Spleen (tissue), 11 donors: ENCODE measurements at regions not wholly inside any gene's neighbourhood (a gene's known extent, or its start where the extent isn't known, plus 50 kb on each side); places are given as distances from the start of the nearest gene placed in this dataset.

Experiments
- DNase-seq: peaks from one replicate; pipeline ENCODE4 v3.0.0-alpha.2; 2020
- H3K27ac ChIP-seq, 8 donors: fragments of 200-600 bp; sonication (generic) in 7 of 8; 1 replicate in 4 of 8; 2 replicates in 4 of 8; pipeline versions ENCODE4 v1.5.0 to v1.8.0; 2016 to 2021; ENCODE audit warnings: inconsistent platforms in 4 of 8, mild to moderate bottlenecking in 4 of 8, moderate library complexity in 1 of 8
- H3K27me3 ChIP-seq, 7 donors: fragments of 200-600 bp; sonication (generic) in 6 of 7; replicated peaks in 1 of 7; 1 replicate in 4 of 7; 2 replicates in 3 of 7; pipeline versions ENCODE4 v1.5.0 to v1.8.0; 2016 to 2021; ENCODE audit warnings: inconsistent platforms in 3 of 7, mild to moderate bottlenecking in 1 of 7
- H3K36me3 ChIP-seq, 6 donors: fragments of 200-600 bp; sonication (generic) in 5 of 6; 1 replicate in 4 of 6; 2 replicates in 2 of 6; pipeline versions ENCODE4 v1.5.0 to v1.8.0; 2016 to 2021; ENCODE audit warnings: inconsistent platforms in 2 of 6
- H3K4me1 ChIP-seq, 6 donors: fragments of 200-600 bp; sonication (generic) in 5 of 6; 1 replicate in 3 of 6; 2 replicates in 3 of 6; pipeline versions ENCODE4 v1.5.0 to v1.8.0; 2016 to 2021; ENCODE audit warnings: inconsistent platforms in 3 of 6
- H3K4me3 ChIP-seq, 8 donors: fragments of 200-600 bp; sonication (generic) in 7 of 8; 1 replicate in 4 of 8; 2 replicates in 4 of 8; pipeline versions ENCODE4 v1.5.0 to v1.8.0; 2016 to 2021; ENCODE audit warnings: inconsistent platforms in 4 of 8, mild to moderate bottlenecking in 4 of 8, moderate library complexity in 2 of 8
- H3K9me3 ChIP-seq, 8 donors: fragments of 200-600 bp; sonication (generic) in 7 of 8; 1 replicate in 4 of 8; 2 replicates in 4 of 8; pipeline versions ENCODE4 v1.5.0 to v1.8.0; 2016 to 2021; ENCODE audit warnings: inconsistent platforms in 4 of 8
- CTCF ChIP-seq, 11 experiments: fragments of 200-600 bp in 7 of 11; fragments of 450-650 bp in 4 of 11; sonication (generic) in 4 of 11; IDR thresholded peaks in 8 of 11; conservative IDR thresholded peaks in 3 of 11; 1 replicate in 7 of 11; 2 replicates in 4 of 11; pipeline versions ENCODE4 v1.4.0 to v1.8.0; 2016 to 2021; ENCODE audit warnings: antibody characterized with exemption in 11 of 11, inconsistent platforms in 4 of 11, mild to moderate bottlenecking in 1 of 11
- POLR2A ChIP-seq, 3 donors: fragments of 450-650 bp; IDR thresholded peaks; one replicate each; pipeline ENCODE4 v1.5.1; 2017; ENCODE audit warnings: antibody characterized with exemption in 3 of 3, mild to moderate bottlenecking in 1 of 3
- POLR2AphosphoS5 ChIP-seq, 3 donors: sonication (generic); formaldehyde crosslinking; IDR thresholded peaks; one replicate each; pipeline ENCODE4 v1.5.1; 2017; ENCODE audit warnings: antibody characterized with exemption in 3 of 3
- WGBS, 5 donors: extraction: QIAGEN DNeasy Blood & Tissue Kit in 3 of 5; methylation state at CpG; one replicate each; pipeline versions ENCODE4 v1.1.5 to v1.1.7; 2013 to 2018; 5-methylcytosine and 5-hydroxymethylcytosine counted together
- intact Hi-C: fragments of 100-400 bp; cut with DNase I; formaldehyde crosslinking; loops from one replicate; pipeline ENCODE4 v1.15.0; 2023; ENCODE audit warnings: low total_unique reads
- donor health status: healthy with polysubstance abuse.
- donor health status: DM: no; HTN: no; CAD: no; lungs with moderate emphysema.
- donor health status: DM: no; HTN: no; CAD: no.
- donor health status: Bipolar disorder and iron deficiency.
- donor health status: healthy.
- donor health status: DM: no; HTN: no; CAD: no.
- donor health status: DM: yes; HTN: yes; CAD: no.

DNA sequence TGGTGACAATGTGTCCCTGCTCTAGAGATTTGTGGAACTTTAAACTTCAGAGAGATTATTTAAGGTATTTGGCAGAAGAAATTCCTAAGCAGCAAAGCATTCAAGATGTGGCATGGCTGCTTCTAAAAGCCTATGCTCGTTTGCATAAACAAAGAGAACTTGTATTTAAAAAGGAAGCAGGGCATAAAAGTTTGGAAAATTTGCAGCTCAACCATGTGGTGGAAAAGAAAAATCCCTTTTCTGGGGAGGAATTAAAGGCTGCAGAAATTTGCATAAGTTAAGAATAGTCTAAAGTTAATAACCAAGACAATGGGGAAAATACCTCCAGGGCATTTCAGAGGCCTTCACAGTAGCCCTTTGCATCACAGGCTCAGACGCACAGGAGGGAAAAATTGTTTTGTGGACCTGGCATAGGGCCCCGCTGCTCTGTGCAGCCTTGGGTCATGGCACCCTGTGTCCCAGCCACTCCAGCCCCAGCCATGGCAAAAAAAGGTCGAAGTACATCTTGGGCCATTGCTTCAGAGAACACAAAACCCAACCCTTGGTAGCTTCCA, 1109.1 kb downstream of the OTOL1 start:
- Histone ChIP-seq H3K36me3 (no peaks in the 10 kb centered on the region), H3K4me3 (no peak overlapping the region), H3K27me3 (no peaks in the 10 kb centered on the region), H3K27ac (no peak overlapping the region), H3K9me3 (peaks cover 0 to 46% (median 17%) of the 10 kb centered on the region in 8 donors), H3K4me1 (no peaks in the 10 kb centered on the region)
- 71 to 82% (median 78%) methylated on average over 4 of the region's 4 CpGs for WGBS, 5 donors
- no peak for DNase-seq
- intact Hi-C loops = no loop called here
- no peak for TF ChIP-seq CTCF (IDR thresholded peaks at IDR 0.05 in 8 of 11, conservative IDR thresholded peaks at IDR 0.05 in 3 of 11)
- TF ChIP-seq POLR2A (IDR thresholded peaks at IDR 0.05) = no peak
- no peak for TF ChIP-seq POLR2AphosphoS5 (IDR thresholded peaks at IDR 0.05)

DNA sequence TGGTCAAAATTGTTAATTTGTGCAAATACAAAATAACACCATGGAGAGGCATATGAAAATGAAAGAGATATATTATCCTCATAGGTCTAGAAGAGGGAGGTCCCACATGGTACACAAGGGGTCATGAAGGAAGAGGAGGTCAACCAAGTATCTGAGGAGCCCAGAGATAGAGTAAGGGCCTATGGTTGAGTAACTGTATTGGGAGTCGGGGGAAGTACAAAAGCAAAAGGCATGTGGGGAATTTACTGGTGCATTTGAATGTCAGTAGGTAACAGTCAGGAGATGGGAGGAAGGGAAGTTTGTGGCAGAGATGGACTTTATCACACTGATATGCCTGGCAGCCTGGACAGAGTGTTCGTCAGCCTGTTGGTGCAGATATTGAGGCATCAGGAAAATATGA, 1113.7 kb downstream of the OTOL1 start:
- H3K27ac ChIP-seq = no peak overlapping the region
- no peak overlapping the region for H3K4me3 ChIP-seq
- WGBS, 5 donors = 73 to 91% (median 83%) methylated on average over 2 of the region's 2 CpGs
- H3K27me3 ChIP-seq = no peaks in the 10 kb centered on the region
- H3K36me3 ChIP-seq = no peaks in the 10 kb centered on the region
- H3K9me3 ChIP-seq = peaks cover 0 to 21% (median 7%) of the 10 kb centered on the region in 8 donors
- no peak for DNase-seq
- H3K4me1 ChIP-seq = no peaks in the 10 kb centered on the region
- intact Hi-C loops = no loop called here
- TF ChIP-seq CTCF (IDR thresholded peaks at IDR 0.05 in 8 of 11, conservative IDR thresholded peaks at IDR 0.05 in 3 of 11) = no peak
- no peak for TF ChIP-seq POLR2AphosphoS5 (IDR thresholded peaks at IDR 0.05)
- TF ChIP-seq POLR2A (IDR thresholded peaks at IDR 0.05) = no peak

GRCh38 chr3:162612991-162613390, 1116.4 kb downstream of the OTOL1 start:
- WGBS, 5 donors = 66 to 85% (median 75%) methylated on average over 2 of the region's 2 CpGs
- Histone ChIP-seq H3K27ac (no peak overlapping the region), H3K9me3 (peaks cover 0 to 9% (median 0%) of the 10 kb centered on the region in 8 donors), H3K4me1 (no peaks in the 10 kb centered on the region), H3K4me3 (no peak overlapping the region), H3K27me3 (no peaks in the 10 kb centered on the region), H3K36me3 (no peaks in the 10 kb centered on the region)
- intact Hi-C loops = no loop called here
- no peak for DNase-seq
- TF ChIP-seq CTCF (IDR thresholded peaks at IDR 0.05 in 8 of 11, conservative IDR thresholded peaks at IDR 0.05 in 3 of 11) (no peak), POLR2A (IDR thresholded peaks at IDR 0.05) (no peak), POLR2AphosphoS5 (IDR thresholded peaks at IDR 0.05) (no peak)

DNA sequence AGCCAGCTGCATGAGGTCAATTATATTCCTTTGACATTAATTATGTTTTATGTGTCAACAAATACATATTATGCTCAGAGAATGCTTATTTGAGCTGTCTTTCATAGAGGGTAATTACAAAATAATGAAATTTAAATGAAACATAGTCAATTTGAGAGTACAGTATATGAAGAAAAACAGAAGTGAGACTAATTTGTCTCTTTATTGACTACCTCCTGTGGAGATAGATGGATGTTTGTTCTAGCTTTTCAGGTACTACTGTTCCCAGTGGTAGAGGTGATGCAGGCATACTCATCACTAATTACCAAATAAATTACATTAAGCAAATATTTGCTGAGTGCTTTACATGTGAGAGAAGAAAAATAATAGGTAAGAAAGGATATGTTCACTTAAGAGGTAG, 1129.6 kb downstream of the OTOL1 start:
- H3K36me3 ChIP-seq = no peaks in the 10 kb centered on the region
- no peaks in the 10 kb centered on the region for H3K4me1 ChIP-seq
- intact Hi-C loops = no loop called here
- peaks cover 0 to 25% (median 21%) of the 10 kb centered on the region in 8 donors for H3K9me3 ChIP-seq
- DNase-seq = no peak
- no peak overlapping the region for H3K4me3 ChIP-seq
- no peak overlapping the region for H3K27ac ChIP-seq
- TF ChIP-seq POLR2AphosphoS5 (IDR thresholded peaks at IDR 0.05) = no peak
- TF ChIP-seq POLR2A (IDR thresholded peaks at IDR 0.05) = no peak
- TF ChIP-seq CTCF (IDR thresholded peaks at IDR 0.05 in 8 of 11, conservative IDR thresholded peaks at IDR 0.05 in 3 of 11) = no peak
- H3K27me3 ChIP-seq = no peaks in the 10 kb centered on the region
